ENCODE measurements at regions not wholly inside any gene's neighbourhood (a gene's known extent, or its start where the extent isn't known, plus 50 kb on each side); places are given as distances from the start of the nearest gene placed in this dataset.

DNA sequence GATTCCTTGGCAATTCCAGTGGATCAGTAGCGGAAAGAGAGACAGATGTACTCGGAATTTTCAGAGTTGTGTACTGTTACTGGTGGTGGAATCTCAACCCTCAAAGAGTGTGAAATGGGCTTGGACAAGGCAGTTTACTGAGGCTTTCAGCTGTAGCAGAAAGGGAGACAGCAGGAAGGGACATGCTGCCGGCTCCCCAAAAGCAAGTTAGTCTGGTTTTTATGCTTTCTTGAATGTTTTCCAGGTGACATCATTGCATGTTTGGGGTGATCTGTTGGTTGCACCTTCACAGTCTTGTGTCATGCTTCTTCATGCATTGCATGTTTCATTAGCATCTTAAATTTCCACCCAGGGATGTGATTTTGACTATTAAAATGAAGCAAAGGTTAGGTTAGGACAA is 1282.2 kb downstream of the ADGRL3 start:
- CTCF ChIA-PET, result no interaction called here
- POLR2A ChIA-PET, result no interaction called here
- Histone ChIP-seq H3K27ac (ENCODE audit: low read length) (no peak overlapping the region), H3K27me3 (replicated peaks in 1 of 2; ENCODE audit: control insufficient read depth in 2 of 2, extremely low read depth in 1 of 2, insufficient read depth in 2 of 2, low read length in 1 of 2) (no peaks in the 10 kb centered on the region), H3K4me3 (ENCODE audit: control insufficient read depth in 1 of 2, extremely low read depth in 1 of 2, low read length in 1 of 2) (no peak overlapping the region), H3K9me3 (no peaks in the 10 kb centered on the region), H3K36me3 (ENCODE audit: control insufficient read depth in 2 of 2, extremely low read depth in 1 of 2, insufficient read depth in 1 of 2, low read length in 1 of 2) (no peaks in the 10 kb centered on the region), H3K4me1 (ENCODE audit: control insufficient read depth in 1 of 2, extremely low read depth in 1 of 2, insufficient read depth in 2 of 2, low read length in 2 of 2) (no peaks in the 10 kb centered on the region)
- Mint-ChIP-seq H3K36me3 (no peaks in the 10 kb centered on the region), H3K27me3 (no peaks in the 10 kb centered on the region), H3K27ac (no peak overlapping the region), H3K4me1 (no peaks in the 10 kb centered on the region), H3K4me3 (no peak overlapping the region), H3K9me3 (peaks cover 0 to 24% (median 16%) of the 10 kb centered on the region in 3 donors)
- no peak for DNase-seq
- 95% methylated on average over 2 of the region's 3 CpGs for WGBS (ENCODE audit: insufficient coverage)
- no peak for ATAC-seq (replicated peaks in 1 of 4)

DNA sequence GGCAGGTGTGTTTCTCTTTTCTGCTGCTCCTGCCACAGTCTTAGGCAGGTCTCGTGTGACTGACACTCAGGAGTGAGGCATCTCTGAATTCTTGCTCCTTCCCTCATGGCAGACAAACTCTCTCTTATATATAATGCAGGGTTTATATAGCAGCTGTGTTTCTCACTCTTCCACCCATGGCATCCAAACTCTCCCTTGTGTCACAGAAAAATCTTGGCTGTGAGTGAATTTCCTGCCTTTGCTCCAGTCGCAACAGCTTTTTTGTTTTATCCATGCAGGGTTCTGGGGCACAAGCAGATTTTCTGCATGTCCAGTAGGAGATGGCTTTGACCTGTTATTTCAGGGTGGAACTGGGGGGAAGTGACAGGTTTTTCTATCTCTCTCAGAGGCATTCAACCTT is 1275.5 kb downstream of the ADGRL3 start:
- H3K36me3 ChIP-seq (ENCODE audit: control insufficient read depth in 2 of 2, extremely low read depth in 1 of 2, insufficient read depth in 1 of 2, low read length in 1 of 2), result no peaks in the 10 kb centered on the region
- Mint-ChIP-seq H3K27ac (no peak overlapping the region), H3K36me3 (no peaks in the 10 kb centered on the region), H3K4me1 (no peaks in the 10 kb centered on the region), H3K9me3 (peaks cover 13 to 15% (median 15%) of the 10 kb centered on the region in 3 donors), H3K4me3 (no peak overlapping the region), H3K27me3 (no peaks in the 10 kb centered on the region)
- whole genome bisulfite sequencing (ENCODE audit: insufficient coverage), result 100% methylated on average over 1 of the region's 2 CpGs
- no peak overlapping the region for H3K27ac ChIP-seq (ENCODE audit: low read length)
- no peaks in the 10 kb centered on the region for H3K4me1 ChIP-seq (ENCODE audit: control insufficient read depth in 1 of 2, extremely low read depth in 1 of 2, insufficient read depth in 2 of 2, low read length in 2 of 2)
- POLR2A ChIA-PET, result no interaction called here
- H3K9me3 ChIP-seq, result no peaks in the 10 kb centered on the region
- no peaks in the 10 kb centered on the region for H3K27me3 ChIP-seq (replicated peaks in 1 of 2; ENCODE audit: control insufficient read depth in 2 of 2, extremely low read depth in 1 of 2, insufficient read depth in 2 of 2, low read length in 1 of 2)
- no peak for DNase-seq
- CTCF ChIA-PET, result no interaction called here
- ATAC-seq (replicated peaks in 1 of 4), result no peak
- no peak overlapping the region for H3K4me3 ChIP-seq (ENCODE audit: control insufficient read depth in 1 of 2, extremely low read depth in 1 of 2, low read length in 1 of 2)

DNA sequence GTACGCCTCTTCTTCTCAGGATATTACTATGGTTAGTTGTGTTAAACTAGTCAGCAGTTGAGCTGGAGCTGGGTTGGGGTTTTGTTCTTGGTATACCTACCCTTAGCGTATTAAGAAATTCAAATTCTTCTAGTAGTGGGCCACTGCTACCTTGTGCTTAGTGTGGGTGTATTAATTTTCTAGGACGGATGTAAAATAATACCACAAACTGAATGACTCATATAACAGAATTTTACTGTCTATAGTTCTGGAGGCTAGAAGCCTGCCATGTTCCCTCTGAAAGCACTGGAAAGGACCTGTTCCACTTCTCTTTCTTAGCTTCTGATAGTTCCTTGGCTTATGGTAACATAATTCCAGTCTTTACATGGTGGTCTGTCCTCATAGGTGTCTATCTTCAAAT is 1274.7 kb downstream of the ADGRL3 start:
- Histone ChIP-seq H3K4me3 (ENCODE audit: control insufficient read depth in 1 of 2, extremely low read depth in 1 of 2, low read length in 1 of 2) (no peak overlapping the region), H3K4me1 (ENCODE audit: control insufficient read depth in 1 of 2, extremely low read depth in 1 of 2, insufficient read depth in 2 of 2, low read length in 2 of 2) (no peaks in the 10 kb centered on the region), H3K36me3 (ENCODE audit: control insufficient read depth in 2 of 2, extremely low read depth in 1 of 2, insufficient read depth in 1 of 2, low read length in 1 of 2) (no peaks in the 10 kb centered on the region), H3K27ac (ENCODE audit: low read length) (no peak overlapping the region), H3K27me3 (replicated peaks in 1 of 2; ENCODE audit: control insufficient read depth in 2 of 2, extremely low read depth in 1 of 2, insufficient read depth in 2 of 2, low read length in 1 of 2) (no peaks in the 10 kb centered on the region), H3K9me3 (no peaks in the 10 kb centered on the region)
- Mint-ChIP-seq H3K27me3 (no peaks in the 10 kb centered on the region), H3K4me1 (no peaks in the 10 kb centered on the region), H3K36me3 (no peaks in the 10 kb centered on the region), H3K27ac (no peak overlapping the region), H3K9me3 (peaks cover 11 to 15% (median 11%) of the 10 kb centered on the region in 3 donors), H3K4me3 (no peak overlapping the region)
- POLR2A ChIA-PET, result no interaction called here
- DNase-seq (no peak), ATAC-seq (replicated peaks in 1 of 4) (no peak)
- CTCF ChIA-PET, result no interaction called here
- WGBS (ENCODE audit: insufficient coverage), result 100% methylated on average over 1 of the region's 3 CpGs

DNA sequence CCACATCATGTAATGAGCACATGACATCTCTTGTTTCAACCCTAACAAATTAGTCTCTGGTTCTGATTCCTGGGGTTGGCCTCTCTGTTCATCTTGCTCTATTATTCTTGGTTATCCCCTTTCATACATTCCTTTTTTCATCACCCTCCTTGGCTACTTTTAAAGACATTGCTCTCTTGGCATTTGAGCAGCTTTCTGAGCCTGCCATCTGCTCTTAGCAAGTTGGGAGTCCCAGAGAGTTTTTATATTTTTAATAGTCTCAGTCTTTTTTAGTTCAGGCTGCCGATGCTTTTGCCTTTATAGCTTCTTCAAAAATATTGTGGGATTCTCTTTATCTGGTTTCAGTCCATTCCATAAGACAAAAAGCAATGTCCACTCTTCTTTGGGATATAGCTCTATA is 1270.9 kb downstream of the ADGRL3 start:
- H3K36me3 Mint-ChIP-seq, result no peaks in the 10 kb centered on the region
- H3K4me3 Mint-ChIP-seq, result no peak overlapping the region

DNA sequence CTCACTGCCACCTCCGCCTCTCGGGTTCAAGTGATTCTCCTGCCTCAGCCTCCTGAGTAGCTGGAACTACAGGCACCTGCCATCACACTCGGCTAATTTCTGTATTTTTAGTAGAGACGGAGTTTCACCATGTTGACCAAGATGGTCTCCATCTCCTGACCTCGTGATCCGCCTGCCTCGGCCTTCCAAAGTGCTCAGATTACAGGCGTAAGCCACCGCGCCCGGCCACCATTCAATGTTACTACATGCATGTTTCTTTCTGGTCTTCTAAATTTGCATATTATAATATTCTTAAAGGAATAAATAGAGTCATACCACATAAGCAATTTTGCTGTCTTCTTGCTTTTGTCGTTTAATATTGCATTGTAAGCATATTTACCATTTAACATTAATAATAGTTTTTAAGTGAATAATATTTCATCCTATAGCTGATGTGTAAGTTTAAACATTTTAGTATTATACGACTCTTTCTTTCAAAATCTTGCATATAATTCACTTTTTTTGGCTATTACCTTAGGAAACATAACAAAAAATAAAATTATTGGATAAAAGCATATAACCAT is 1270.4 kb downstream of the ADGRL3 start:
- Mint-ChIP-seq H3K27me3 (no peaks in the 10 kb centered on the region), H3K36me3 (no peaks in the 10 kb centered on the region), H3K9me3 (peaks cover 16 to 31% (median 24%) of the 10 kb centered on the region in 3 donors), H3K27ac (no peak overlapping the region), H3K4me3 (no peak overlapping the region), H3K4me1 (no peaks in the 10 kb centered on the region)
- Histone ChIP-seq H3K27ac (ENCODE audit: low read length) (no peak overlapping the region), H3K4me3 (ENCODE audit: control insufficient read depth in 1 of 2, extremely low read depth in 1 of 2, low read length in 1 of 2) (no peak overlapping the region), H3K27me3 (replicated peaks in 1 of 2; ENCODE audit: control insufficient read depth in 2 of 2, extremely low read depth in 1 of 2, insufficient read depth in 2 of 2, low read length in 1 of 2) (no peaks in the 10 kb centered on the region), H3K4me1 (ENCODE audit: control insufficient read depth in 1 of 2, extremely low read depth in 1 of 2, insufficient read depth in 2 of 2, low read length in 2 of 2) (no peaks in the 10 kb centered on the region), H3K9me3 (no peaks in the 10 kb centered on the region), H3K36me3 (ENCODE audit: control insufficient read depth in 2 of 2, extremely low read depth in 1 of 2, insufficient read depth in 1 of 2, low read length in 1 of 2) (no peaks in the 10 kb centered on the region)
- no peak for DNase-seq
- WGBS (ENCODE audit: insufficient coverage), result 40% methylated on average over 1 of the region's 13 CpGs
- no peak for ATAC-seq (replicated peaks in 1 of 4)
- POLR2A ChIA-PET, result no interaction called here
- CTCF ChIA-PET, result interaction anchor here in 1 of 2 donors (0.7 kb wide), 1 partner anchor 10 kb away, joined by 3 read pairs; no protein-coding TSS in a partner anchor

More for the DNA sequence above, 1270.9 kb downstream of the ADGRL3 start:
- Mint-ChIP-seq H3K9me3 (peaks cover 16 to 27% (median 19%) of the 10 kb centered on the region in 3 donors), H3K27me3 (no peaks in the 10 kb centered on the region), H3K4me1 (no peaks in the 10 kb centered on the region), H3K27ac (no peak overlapping the region)
- Histone ChIP-seq H3K4me1 (ENCODE audit: control insufficient read depth in 1 of 2, extremely low read depth in 1 of 2, insufficient read depth in 2 of 2, low read length in 2 of 2) (no peaks in the 10 kb centered on the region), H3K9me3 (no peaks in the 10 kb centered on the region), H3K27ac (ENCODE audit: low read length) (no peak overlapping the region), H3K4me3 (ENCODE audit: control insufficient read depth in 1 of 2, extremely low read depth in 1 of 2, low read length in 1 of 2) (no peak overlapping the region), H3K36me3 (ENCODE audit: control insufficient read depth in 2 of 2, extremely low read depth in 1 of 2, insufficient read depth in 1 of 2, low read length in 1 of 2) (no peaks in the 10 kb centered on the region), H3K27me3 (replicated peaks in 1 of 2; ENCODE audit: control insufficient read depth in 2 of 2, extremely low read depth in 1 of 2, insufficient read depth in 2 of 2, low read length in 1 of 2) (no peaks in the 10 kb centered on the region)
- no CpG with 5 or more reads among the region's 1 CpG for WGBS (ENCODE audit: insufficient coverage)
- ChIA-PET CTCF (interaction anchor here in 1 of 2 donors (0.7 kb wide), 1 partner anchor 10 kb away, joined by 3 read pairs; no protein-coding TSS in a partner anchor), POLR2A (no interaction called here)
- ATAC-seq (replicated peaks in 1 of 4) (no peak), DNase-seq (no peak)

DNA sequence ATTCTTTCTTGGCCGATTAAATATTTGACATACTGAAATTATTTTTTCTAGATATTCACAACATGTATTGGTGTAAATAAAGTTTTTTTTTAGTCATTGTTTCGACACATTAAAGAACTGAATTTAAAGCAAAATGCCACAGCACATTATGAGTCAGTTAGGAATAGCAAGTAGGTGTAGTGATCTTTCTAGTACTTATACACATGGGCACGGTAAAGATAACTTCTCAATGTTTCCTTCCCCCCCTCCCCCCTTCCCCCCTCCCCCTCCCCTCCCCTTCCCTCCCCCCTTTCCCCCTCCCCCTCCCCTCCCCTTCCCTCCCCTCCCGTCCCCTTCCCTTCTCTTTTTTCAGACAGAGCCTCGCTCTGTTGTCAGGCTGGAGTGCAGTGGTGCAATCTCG is 1269.9 kb downstream of the ADGRL3 start:
- DNase-seq, result no peak
- H3K4me3 ChIP-seq (ENCODE audit: control insufficient read depth in 1 of 2, extremely low read depth in 1 of 2, low read length in 1 of 2), result no peak overlapping the region
- no peaks in the 10 kb centered on the region for H3K9me3 ChIP-seq
- H3K36me3 ChIP-seq (ENCODE audit: control insufficient read depth in 2 of 2, extremely low read depth in 1 of 2, insufficient read depth in 1 of 2, low read length in 1 of 2), result no peaks in the 10 kb centered on the region
- H3K27me3 ChIP-seq (replicated peaks in 1 of 2; ENCODE audit: control insufficient read depth in 2 of 2, extremely low read depth in 1 of 2, insufficient read depth in 2 of 2, low read length in 1 of 2), result no peaks in the 10 kb centered on the region
- ATAC-seq (replicated peaks in 1 of 4), result no peak
- Mint-ChIP-seq H3K9me3 (peaks cover 16 to 31% (median 27%) of the 10 kb centered on the region in 3 donors), H3K27me3 (no peaks in the 10 kb centered on the region), H3K36me3 (no peaks in the 10 kb centered on the region), H3K4me3 (no peak overlapping the region), H3K27ac (no peak overlapping the region), H3K4me1 (no peaks in the 10 kb centered on the region)
- H3K27ac ChIP-seq (ENCODE audit: low read length), result no peak overlapping the region
- POLR2A ChIA-PET, result no interaction called here
- WGBS (ENCODE audit: insufficient coverage), result no CpG with 5 or more reads among the region's 6 CpGs
- H3K4me1 ChIP-seq (ENCODE audit: control insufficient read depth in 1 of 2, extremely low read depth in 1 of 2, insufficient read depth in 2 of 2, low read length in 2 of 2), result no peaks in the 10 kb centered on the region
- CTCF ChIA-PET, result no interaction called here

DNA sequence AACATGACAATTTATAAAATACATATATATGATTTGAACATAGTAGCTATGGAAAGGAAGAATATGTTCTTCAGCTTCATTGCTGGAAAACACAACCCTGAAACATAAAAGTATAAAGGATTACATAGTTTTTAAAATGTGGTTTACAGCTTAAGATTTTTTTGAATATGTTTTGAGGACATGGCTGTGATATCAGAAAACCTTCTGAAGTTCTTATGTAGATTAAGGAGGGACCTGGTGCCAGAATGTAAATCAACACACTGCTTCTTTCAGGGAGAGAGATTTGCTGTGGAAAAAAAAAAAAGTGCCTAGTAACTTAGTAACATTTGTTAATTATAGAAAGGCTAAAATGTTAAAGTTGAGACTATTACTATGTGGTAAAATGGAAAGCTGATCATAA is 1261.8 kb downstream of the ADGRL3 start:
- Mint-ChIP-seq H3K27me3 (no peaks in the 10 kb centered on the region), H3K27ac (no peak overlapping the region), H3K4me1 (no peaks in the 10 kb centered on the region), H3K4me3 (no peak overlapping the region), H3K9me3 (peaks cover 19 to 21% (median 20%) of the 10 kb centered on the region in 3 donors), H3K36me3 (no peaks in the 10 kb centered on the region)
- CTCF ChIA-PET, result no interaction called here
- DNase-seq, result no peak
- no peak overlapping the region for H3K27ac ChIP-seq (ENCODE audit: low read length)
- no peak for ATAC-seq (replicated peaks in 1 of 4)
- POLR2A ChIA-PET, result no interaction called here
- H3K4me3 ChIP-seq (ENCODE audit: control insufficient read depth in 1 of 2, extremely low read depth in 1 of 2, low read length in 1 of 2), result no peak overlapping the region
- H3K9me3 ChIP-seq, result peaks cover 2% of the 10 kb centered on the region
- H3K4me1 ChIP-seq (ENCODE audit: control insufficient read depth in 1 of 2, extremely low read depth in 1 of 2, insufficient read depth in 2 of 2, low read length in 2 of 2), result no peaks in the 10 kb centered on the region
- H3K27me3 ChIP-seq (replicated peaks in 1 of 2; ENCODE audit: control insufficient read depth in 2 of 2, extremely low read depth in 1 of 2, insufficient read depth in 2 of 2, low read length in 1 of 2), result no peaks in the 10 kb centered on the region
- H3K36me3 ChIP-seq (ENCODE audit: control insufficient read depth in 2 of 2, extremely low read depth in 1 of 2, insufficient read depth in 1 of 2, low read length in 1 of 2), result no peaks in the 10 kb centered on the region
